ENCODE measurements at regions not wholly inside any gene's neighbourhood (a gene's known extent, or its start where the extent isn't known, plus 50 kb on each side); places are given as distances from the start of the nearest gene placed in this dataset.

DNA sequence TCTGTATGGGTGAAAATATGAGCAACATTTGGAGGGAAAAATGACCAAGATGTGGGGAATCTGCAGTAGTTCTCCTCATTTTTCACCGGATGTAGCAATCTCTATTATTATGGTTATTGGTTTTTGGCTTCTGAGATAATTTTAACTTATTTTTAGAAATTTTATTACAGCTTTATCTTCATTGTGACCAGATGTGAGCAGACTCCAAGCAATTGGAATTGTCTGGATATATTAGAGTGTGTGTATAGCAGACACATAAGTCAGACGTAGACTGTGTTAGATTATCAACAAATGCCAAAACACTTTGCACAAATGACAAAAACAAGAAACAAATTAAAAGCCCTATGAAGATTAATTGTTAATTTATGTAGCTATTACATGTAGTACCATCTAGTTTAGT lies 249.1 kb downstream of the DNAJB9 start:
- Histone ChIP-seq H3K4me3 (ENCODE audit: low read depth, low read length, poor library complexity, severe bottlenecking) (no peak overlapping the region), H3K9ac (ENCODE audit: low read length) (no peak overlapping the region), H3K4me2 (ENCODE audit: low read length) (no peak overlapping the region), H3K9me2 (ENCODE audit: low read depth, low read length) (no peaks in the 10 kb centered on the region), H3K27me3 (ENCODE audit: insufficient read depth, low read length) (no peaks in the 10 kb centered on the region), H2AFZ (ENCODE audit: low read length) (no peak overlapping the region), H3K4me1 (ENCODE audit: insufficient read depth, low read length, severe bottlenecking) (no peaks in the 10 kb centered on the region), H3F3A (ENCODE audit: insufficient read depth, low read length) (no peaks in the 10 kb centered on the region), H4K20me1 (ENCODE audit: insufficient read depth, low read length) (no peaks in the 10 kb centered on the region), H3K27ac (ENCODE audit: low read depth, low read length, poor library complexity, severe bottlenecking) (no peak overlapping the region), H3K36me3 (ENCODE audit: insufficient read depth, low read length) (no peaks in the 10 kb centered on the region), H3K79me2 (ENCODE audit: insufficient read depth, low read length) (no peaks in the 10 kb centered on the region), H3K9me3 (ENCODE audit: low read length) (no peaks in the 10 kb centered on the region)
- TF ChIP-seq EZH2 (IDR thresholded peaks at IDR 0.05; ENCODE audit: borderline replicate concordance, low read length) = no peak

DNA sequence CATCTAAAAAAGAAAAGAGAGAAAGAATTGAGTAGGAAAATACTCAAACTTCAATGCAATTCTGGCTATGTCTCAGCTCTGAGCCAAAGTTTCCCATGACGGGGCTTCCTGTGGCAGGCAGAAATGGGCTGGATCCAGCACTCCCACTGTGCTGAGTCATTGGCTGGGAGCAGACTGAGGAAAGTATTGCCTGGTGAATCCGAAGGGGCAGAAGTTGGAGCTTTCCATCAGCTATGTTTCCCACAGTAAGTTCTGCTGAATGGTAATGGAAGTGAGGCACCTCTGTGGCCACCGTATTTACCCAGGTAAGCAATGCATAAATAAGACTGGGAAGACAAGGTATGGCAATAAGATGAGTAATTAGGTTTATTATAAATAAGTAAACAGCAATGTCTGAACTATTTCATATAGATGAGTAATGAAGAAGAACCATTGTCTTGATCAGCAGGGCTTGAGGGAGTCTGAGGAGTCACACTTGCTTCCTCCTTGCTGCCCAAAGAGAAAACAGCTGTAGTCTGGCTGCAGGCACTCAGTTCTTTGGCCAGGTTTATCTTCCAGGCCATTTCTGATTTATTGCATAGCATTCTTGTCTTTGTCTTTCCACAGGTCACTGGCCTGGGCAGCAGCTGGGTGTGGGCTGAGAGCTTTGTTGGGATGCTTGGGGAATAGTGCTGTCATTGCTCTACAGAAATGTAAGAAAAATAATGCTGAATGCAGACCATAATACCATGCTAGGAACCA lies 255.3 kb downstream of the DNAJB9 start:
- H3K4me3 ChIP-seq (ENCODE audit: low read depth, low read length, poor library complexity, severe bottlenecking) = no peak overlapping the region
- no peak overlapping the region for H3K9ac ChIP-seq (ENCODE audit: low read length)
- H3K9me3 ChIP-seq (ENCODE audit: low read length) = no peaks in the 10 kb centered on the region
- TF ChIP-seq, protein P1, sequence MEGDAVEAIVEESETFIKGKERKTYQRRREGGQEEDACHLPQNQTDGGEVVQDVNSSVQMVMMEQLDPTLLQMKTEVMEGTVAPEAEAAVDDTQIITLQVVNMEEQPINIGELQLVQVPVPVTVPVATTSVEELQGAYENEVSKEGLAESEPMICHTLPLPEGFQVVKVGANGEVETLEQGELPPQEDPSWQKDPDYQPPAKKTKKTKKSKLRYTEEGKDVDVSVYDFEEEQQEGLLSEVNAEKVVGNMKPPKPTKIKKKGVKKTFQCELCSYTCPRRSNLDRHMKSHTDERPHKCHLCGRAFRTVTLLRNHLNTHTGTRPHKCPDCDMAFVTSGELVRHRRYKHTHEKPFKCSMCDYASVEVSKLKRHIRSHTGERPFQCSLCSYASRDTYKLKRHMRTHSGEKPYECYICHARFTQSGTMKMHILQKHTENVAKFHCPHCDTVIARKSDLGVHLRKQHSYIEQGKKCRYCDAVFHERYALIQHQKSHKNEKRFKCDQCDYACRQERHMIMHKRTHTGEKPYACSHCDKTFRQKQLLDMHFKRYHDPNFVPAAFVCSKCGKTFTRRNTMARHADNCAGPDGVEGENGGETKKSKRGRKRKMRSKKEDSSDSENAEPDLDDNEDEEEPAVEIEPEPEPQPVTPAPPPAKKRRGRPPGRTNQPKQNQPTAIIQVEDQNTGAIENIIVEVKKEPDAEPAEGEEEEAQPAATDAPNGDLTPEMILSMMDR (IDR thresholded peaks at IDR 0.05; ENCODE audit: low read length) = no peak
- no peak for TF ChIP-seq EZH2 (IDR thresholded peaks at IDR 0.05; ENCODE audit: borderline replicate concordance, low read length)
- H3K36me3 ChIP-seq (ENCODE audit: insufficient read depth, low read length) = no peaks in the 10 kb centered on the region
- no peak overlapping the region for H2AFZ ChIP-seq (ENCODE audit: low read length)
- H3K27ac ChIP-seq (ENCODE audit: low read depth, low read length, poor library complexity, severe bottlenecking) = no peak overlapping the region
- no peaks in the 10 kb centered on the region for H3K79me2 ChIP-seq (ENCODE audit: insufficient read depth, low read length)
- H3F3A ChIP-seq (ENCODE audit: insufficient read depth, low read length) = no peaks in the 10 kb centered on the region
- no peaks in the 10 kb centered on the region for H3K4me1 ChIP-seq (ENCODE audit: insufficient read depth, low read length, severe bottlenecking)
- H3K4me2 ChIP-seq (ENCODE audit: low read length) = no peak overlapping the region
- no peaks in the 10 kb centered on the region for H4K20me1 ChIP-seq (ENCODE audit: insufficient read depth, low read length)
- H3K9me2 ChIP-seq (ENCODE audit: low read depth, low read length) = no peaks in the 10 kb centered on the region
- no peaks in the 10 kb centered on the region for H3K27me3 ChIP-seq (ENCODE audit: insufficient read depth, low read length)

DNA sequence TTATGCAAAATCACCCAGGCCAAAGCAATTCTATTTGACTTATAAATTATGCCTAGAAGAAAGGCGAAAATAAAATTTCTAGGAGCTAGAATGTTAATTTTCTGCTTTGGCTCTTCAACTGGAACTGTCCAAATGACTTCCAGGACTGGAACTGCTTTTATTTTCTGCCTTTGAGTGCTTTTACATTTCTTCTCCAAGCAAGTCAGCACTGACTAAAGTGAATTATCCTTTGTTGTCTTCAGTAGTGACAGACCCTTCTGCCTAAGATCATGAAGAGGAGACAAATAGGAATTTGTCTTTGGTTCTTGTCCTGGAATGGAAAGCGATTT lies 255.9 kb downstream of the DNAJB9 start:
- no peaks in the 10 kb centered on the region for H3F3A ChIP-seq (ENCODE audit: insufficient read depth, low read length)

More for the DNA sequence above, 255.9 kb downstream of the DNAJB9 start:
- Histone ChIP-seq H2AFZ (ENCODE audit: low read length) (no peak overlapping the region), H3K4me3 (ENCODE audit: low read depth, low read length, poor library complexity, severe bottlenecking) (no peak overlapping the region), H3K9ac (ENCODE audit: low read length) (no peak overlapping the region), H3K4me2 (ENCODE audit: low read length) (no peak overlapping the region), H3K9me2 (ENCODE audit: low read depth, low read length) (no peaks in the 10 kb centered on the region), H3K9me3 (ENCODE audit: low read length) (no peaks in the 10 kb centered on the region), H3K79me2 (ENCODE audit: insufficient read depth, low read length) (no peaks in the 10 kb centered on the region), H3K27me3 (ENCODE audit: insufficient read depth, low read length) (no peaks in the 10 kb centered on the region), H3K4me1 (ENCODE audit: insufficient read depth, low read length, severe bottlenecking) (no peaks in the 10 kb centered on the region), H3K27ac (ENCODE audit: low read depth, low read length, poor library complexity, severe bottlenecking) (no peak overlapping the region), H4K20me1 (ENCODE audit: insufficient read depth, low read length) (no peaks in the 10 kb centered on the region), H3K36me3 (ENCODE audit: insufficient read depth, low read length) (no peaks in the 10 kb centered on the region)
- no peak for TF ChIP-seq EZH2 (IDR thresholded peaks at IDR 0.05; ENCODE audit: borderline replicate concordance, low read length)
- TF ChIP-seq, protein P1 (IDR thresholded peaks at IDR 0.05; ENCODE audit: low read length) = no peak
